Mucosa of rectum (tissue), 2 donors: ENCODE measurements at regions not wholly inside any gene's neighbourhood (a gene's known extent, or its start where the extent isn't known, plus 50 kb on each side); places are given as distances from the start of the nearest gene placed in this dataset.

Experiments
- H3K27ac ChIP-seq, 2 donors: one replicate each; pipeline ENCODE4 v1.7.0; 2013; ENCODE audit warnings: inconsistent platforms in 2 of 2, low read depth in 2 of 2, low read length in 2 of 2
- H3K27me3 ChIP-seq, 2 donors: one replicate each; pipeline ENCODE4 v1.7.0; 2013; ENCODE audit warnings: low read length in 2 of 2; ENCODE audit not compliant: control insufficient read depth in 2 of 2, insufficient read depth in 2 of 2
- H3K36me3 ChIP-seq, 2 donors: one replicate each; pipeline ENCODE4 v1.7.0; 2013; ENCODE audit warnings: low read length in 2 of 2; ENCODE audit not compliant: control insufficient read depth in 2 of 2, insufficient read depth in 2 of 2
- H3K4me1 ChIP-seq, 2 donors: one replicate each; pipeline ENCODE4 v1.7.0; 2013; ENCODE audit warnings: low read length in 2 of 2, mild to moderate bottlenecking in 1 of 2; ENCODE audit not compliant: control insufficient read depth in 2 of 2, insufficient read depth in 2 of 2
- H3K4me3 ChIP-seq, 2 donors: one replicate each; pipeline ENCODE4 v1.7.0; 2013; ENCODE audit warnings: low read length in 2 of 2
- H3K9ac ChIP-seq, 2 donors: one replicate each; pipeline ENCODE4 v1.7.0; 2013; ENCODE audit warnings: low read length in 2 of 2, low read depth in 1 of 2, mild to moderate bottlenecking in 1 of 2
- H3K9me3 ChIP-seq, 2 donors: one replicate each; pipeline ENCODE4 v1.7.0; 2013; ENCODE audit warnings: low read length in 2 of 2; ENCODE audit not compliant: control insufficient read depth in 2 of 2
- donor health status: healthy.
- donor health status: Normal muscosa, but diverticular disease.

GRCh38 chr4:181820553-181820952 lies 422.6 kb upstream of the TENM3 start:
- Histone ChIP-seq H3K36me3 (no peaks in the 10 kb centered on the region), H3K4me1 (no peaks in the 10 kb centered on the region), H3K4me3 (no peak overlapping the region), H3K9me3 (no peaks in the 10 kb centered on the region), H3K27me3 (no peaks in the 10 kb centered on the region), H3K27ac (no peak overlapping the region), H3K9ac (no peak overlapping the region)

GRCh38 chr4:181821039-181822004 lies 421.9 kb upstream of the TENM3 start:
- Histone ChIP-seq H3K27me3 (no peaks in the 10 kb centered on the region), H3K36me3 (no peaks in the 10 kb centered on the region), H3K9ac (no peak overlapping the region), H3K27ac (no peak overlapping the region), H3K9me3 (no peaks in the 10 kb centered on the region), H3K4me1 (no peaks in the 10 kb centered on the region), H3K4me3 (no peak overlapping the region)

- Histone ChIP-seq H3K9ac (no peak overlapping the region), H3K27me3 (no peaks in the 10 kb centered on the region), H3K4me1 (no peaks in the 10 kb centered on the region), H3K4me3 (no peak overlapping the region), H3K27ac (no peak overlapping the region), H3K9me3 (no peaks in the 10 kb centered on the region), H3K36me3 (no peaks in the 10 kb centered on the region)
These were observed 421.2 kb upstream of the TENM3 start for GRCh38 chr4:181822005-181822375.

- no peaks in the 10 kb centered on the region for H3K27me3 ChIP-seq
- H3K4me3 ChIP-seq: no peak overlapping the region
- no peaks in the 10 kb centered on the region for H3K4me1 ChIP-seq
- H3K36me3 ChIP-seq: no peaks in the 10 kb centered on the region
- no peaks in the 10 kb centered on the region for H3K9me3 ChIP-seq
- no peak overlapping the region for H3K9ac ChIP-seq
- no peak overlapping the region for H3K27ac ChIP-seq
These were observed 420.0 kb upstream of the TENM3 start for GRCh38 chr4:181823183-181823582.

GRCh38 chr4:181823645-181824044 lies 419.6 kb upstream of the TENM3 start:
- no peak overlapping the region for H3K4me3 ChIP-seq
- H3K9ac ChIP-seq: no peak overlapping the region
- H3K9me3 ChIP-seq: no peaks in the 10 kb centered on the region
- H3K4me1 ChIP-seq: no peaks in the 10 kb centered on the region
- no peak overlapping the region for H3K27ac ChIP-seq
- no peaks in the 10 kb centered on the region for H3K27me3 ChIP-seq
- H3K36me3 ChIP-seq: no peaks in the 10 kb centered on the region

- Histone ChIP-seq H3K27me3 (no peaks in the 10 kb centered on the region), H3K27ac (no peak overlapping the region), H3K4me1 (no peaks in the 10 kb centered on the region), H3K9me3 (no peaks in the 10 kb centered on the region), H3K4me3 (no peak overlapping the region), H3K36me3 (no peaks in the 10 kb centered on the region), H3K9ac (no peak overlapping the region)
These were observed 417.6 kb upstream of the TENM3 start for GRCh38 chr4:181825564-181825963.

- H3K36me3 ChIP-seq: no peaks in the 10 kb centered on the region
These were observed 416.0 kb upstream of the TENM3 start for GRCh38 chr4:181827246-181827645.

GRCh38 chr4:181830404-181831035 lies 412.7 kb upstream of the TENM3 start:
- H3K9ac ChIP-seq: no peak overlapping the region
- H3K4me3 ChIP-seq: no peak overlapping the region
- H3K27ac ChIP-seq: no peak overlapping the region
- H3K36me3 ChIP-seq: no peaks in the 10 kb centered on the region
- H3K27me3 ChIP-seq: no peaks in the 10 kb centered on the region
- H3K4me1 ChIP-seq: no peaks in the 10 kb centered on the region
- H3K9me3 ChIP-seq: no peaks in the 10 kb centered on the region

More at GRCh38 chr4:181827246-181827645, 416.0 kb upstream of the TENM3 start:
- H3K4me3 ChIP-seq: no peak overlapping the region
- H3K27ac ChIP-seq: no peak overlapping the region
- H3K4me1 ChIP-seq: no peaks in the 10 kb centered on the region
- H3K9ac ChIP-seq: no peak overlapping the region
- no peaks in the 10 kb centered on the region for H3K27me3 ChIP-seq
- H3K9me3 ChIP-seq: no peaks in the 10 kb centered on the region

- H3K27ac ChIP-seq: no peak overlapping the region
- H3K36me3 ChIP-seq: no peaks in the 10 kb centered on the region
- H3K4me1 ChIP-seq: no peaks in the 10 kb centered on the region
- no peaks in the 10 kb centered on the region for H3K27me3 ChIP-seq
- no peak overlapping the region for H3K4me3 ChIP-seq
- H3K9me3 ChIP-seq: no peaks in the 10 kb centered on the region
- H3K9ac ChIP-seq: no peak overlapping the region
These were observed 409.1 kb upstream of the TENM3 start for GRCh38 chr4:181834071-181834470.

GRCh38 chr4:181835348-181835747 lies 407.9 kb upstream of the TENM3 start:
- no peaks in the 10 kb centered on the region for H3K4me1 ChIP-seq
- H3K9ac ChIP-seq: no peak overlapping the region
- no peak overlapping the region for H3K27ac ChIP-seq
- H3K9me3 ChIP-seq: no peaks in the 10 kb centered on the region
- H3K27me3 ChIP-seq: no peaks in the 10 kb centered on the region
- no peaks in the 10 kb centered on the region for H3K36me3 ChIP-seq
- no peak overlapping the region for H3K4me3 ChIP-seq
